Esophagus muscularis mucosa (tissue), 4 donors: ENCODE measurements at regions not wholly inside any gene's neighbourhood (a gene's known extent, or its start where the extent isn't known, plus 50 kb on each side); places are given as distances from the start of the nearest gene placed in this dataset.

Experiments
- DNase-seq: peaks from one replicate; pipeline ENCODE4 v3.0.0-alpha.2; 2017; ENCODE audit errors: extremely low spot score
- H3K27ac ChIP-seq, 4 donors: fragments of 200-600 bp; sonication (generic); replicated peaks in 1 of 4; 1 replicate in 3 of 4; 2 replicates in 1 of 4; pipeline ENCODE4 v1.5.1; 2016 to 2019; ENCODE audit warnings: mild to moderate bottlenecking in 1 of 4
- H3K27me3 ChIP-seq, 4 donors: fragments of 200-600 bp; sonication (generic); one replicate each; pipeline versions ENCODE4 v1.5.1 to v1.6.0; 2016 to 2019
- H3K36me3 ChIP-seq, 4 donors: fragments of 200-600 bp; sonication (generic); one replicate each; pipeline ENCODE4 v1.5.1; 2016 to 2019
- H3K4me1 ChIP-seq, 4 donors: fragments of 200-600 bp; sonication (generic); one replicate each; pipeline ENCODE4 v1.5.1; 2016 to 2019
- H3K4me3 ChIP-seq, 4 donors: fragments of 200-600 bp; sonication (generic); 1 replicate in 2 of 4; 2 replicates in 2 of 4; pipeline ENCODE4 v1.5.1; 2016 to 2019; ENCODE audit warnings: mild to moderate bottlenecking in 4 of 4, moderate library complexity in 1 of 4
- H3K9me3 ChIP-seq, 4 donors: fragments of 200-600 bp; sonication (generic); 1 replicate in 3 of 4; 2 replicates in 1 of 4; pipeline ENCODE4 v1.5.1; 2016 to 2019
- CTCF ChIP-seq, 3 experiments: fragments of 200-600 bp in 2 of 3; fragments of 450-650 bp in 1 of 3; sonication (generic) in 2 of 3; IDR thresholded peaks; one replicate each; pipeline ENCODE4 v1.5.1; 2017 to 2019; ENCODE audit warnings: antibody characterized with exemption in 3 of 3, mild to moderate bottlenecking in 2 of 3, moderate library complexity in 1 of 3
- EP300 ChIP-seq: sonication (generic); formaldehyde crosslinking; IDR thresholded peaks from one replicate; pipeline ENCODE4 v1.6.1; 2017; ENCODE audit warnings: antibody characterized with exemption
- POLR2A ChIP-seq: fragments of 450-650 bp; IDR thresholded peaks from one replicate; pipeline ENCODE4 v1.6.1; 2017; ENCODE audit warnings: antibody characterized with exemption, moderate library complexity, mild to moderate bottlenecking, low read depth
- POLR2AphosphoS5 ChIP-seq, 2 donors: sonication (generic); formaldehyde crosslinking; IDR thresholded peaks; one replicate each; pipeline ENCODE4 v1.6.1; 2017; ENCODE audit warnings: antibody characterized with exemption in 2 of 2
- WGBS: methylation state at CpG from one replicate; pipeline ENCODE4 v1.1.5; 2018; 5-methylcytosine and 5-hydroxymethylcytosine counted together
- intact Hi-C: fragments of 100-400 bp; cut with DNase I; formaldehyde crosslinking; loops from one replicate; pipeline ENCODE4 v1.15.1; 2023

- H3K27ac ChIP-seq: no peak overlapping the region
- H3K36me3 ChIP-seq: no peaks in the 10 kb centered on the region
- DNase-seq: no peak
- H3K9me3 ChIP-seq: no peaks in the 10 kb centered on the region
- intact Hi-C loops: no loop called here
- no peak for TF ChIP-seq CTCF (IDR thresholded peaks at IDR 0.05)
- TF ChIP-seq POLR2A: no peak
- TF ChIP-seq POLR2AphosphoS5 (IDR thresholded peaks at IDR 0.05): no peak
- no peak for TF ChIP-seq EP300
- 64% methylated on average over 5 of the region's 5 CpGs for WGBS
- no peaks in the 10 kb centered on the region for H3K27me3 ChIP-seq
- H3K4me1 ChIP-seq: peaks cover 0 to 14% (median 10%) of the 10 kb centered on the region in 4 donors
- no peak overlapping the region for H3K4me3 ChIP-seq
These were observed 1355.1 kb upstream of the ZEB2 start for GRCh38 chr2:145875016-145875415.

- WGBS: 57% methylated on average over 1 of the region's 1 CpG
- intact Hi-C loops: no loop called here
- no peak for TF ChIP-seq EP300
- H3K27ac ChIP-seq: no peak overlapping the region
- no peak for DNase-seq
- H3K36me3 ChIP-seq: no peaks in the 10 kb centered on the region
- H3K27me3 ChIP-seq: no peaks in the 10 kb centered on the region
- H3K4me1 ChIP-seq: peaks cover 0 to 14% (median 10%) of the 10 kb centered on the region in 4 donors
- no peak overlapping the region for H3K4me3 ChIP-seq
- H3K9me3 ChIP-seq: no peaks in the 10 kb centered on the region
These were observed 1354.5 kb upstream of the ZEB2 start for GRCh38 chr2:145874466-145874865.

GRCh38 chr2:145864501-145864900 is 1344.6 kb upstream of the ZEB2 start:
- H3K27ac ChIP-seq: no peak overlapping the region
- H3K36me3 ChIP-seq: no peaks in the 10 kb centered on the region
- H3K4me1 ChIP-seq: peaks cover 0 to 6% (median 3%) of the 10 kb centered on the region in 4 donors
- intact Hi-C loops: no loop called here
- TF ChIP-seq POLR2A (no peak), POLR2AphosphoS5 (IDR thresholded peaks at IDR 0.05) (no peak), EP300 (no peak), CTCF (IDR thresholded peaks at IDR 0.05) (no peak)
- H3K27me3 ChIP-seq: no peaks in the 10 kb centered on the region
- no peak overlapping the region for H3K4me3 ChIP-seq
- no peak for DNase-seq
- WGBS: over 99% methylated on average over 3 of the region's 3 CpGs
- H3K9me3 ChIP-seq: no peaks in the 10 kb centered on the region

- Histone ChIP-seq H3K27me3 (no peaks in the 10 kb centered on the region), H3K4me3 (no peak overlapping the region), H3K36me3 (no peaks in the 10 kb centered on the region), H3K4me1 (peaks cover 0 to 6% (median 3%) of the 10 kb centered on the region in 4 donors), H3K9me3 (no peaks in the 10 kb centered on the region), H3K27ac (no peak overlapping the region)
- DNase-seq: no peak
- TF ChIP-seq POLR2A: no peak
- no peak for TF ChIP-seq POLR2AphosphoS5 (IDR thresholded peaks at IDR 0.05)
- no peak for TF ChIP-seq CTCF (IDR thresholded peaks at IDR 0.05)
- 96% methylated on average over 3 of the region's 3 CpGs for WGBS
- intact Hi-C loops: no loop called here
These were observed 1342.0 kb upstream of the ZEB2 start for GRCh38 chr2:145861940-145862339.

GRCh38 chr2:145860083-145860482 is 1340.2 kb upstream of the ZEB2 start:
- TF ChIP-seq EP300 (no peak), POLR2A (no peak), CTCF (IDR thresholded peaks at IDR 0.05) (no peak), POLR2AphosphoS5 (IDR thresholded peaks at IDR 0.05) (no peak)

More at GRCh38 chr2:145860083-145860482, 1340.2 kb upstream of the ZEB2 start:
- H3K4me1 ChIP-seq: peaks cover 0 to 6% (median 3%) of the 10 kb centered on the region in 4 donors
- 49% methylated on average over 1 of the region's 1 CpG for WGBS
- no peaks in the 10 kb centered on the region for H3K9me3 ChIP-seq
- H3K4me3 ChIP-seq: no peak overlapping the region
- DNase-seq: no peak
- intact Hi-C loops: no loop called here
- H3K27ac ChIP-seq: no peak overlapping the region
- no peaks in the 10 kb centered on the region for H3K36me3 ChIP-seq
- no peaks in the 10 kb centered on the region for H3K27me3 ChIP-seq
